ENCODE measurements at regions not wholly inside any gene's neighbourhood (a gene's known extent, or its start where the extent isn't known, plus 50 kb on each side); places are given as distances from the start of the nearest gene placed in this dataset.
"Not testable (repeated sequence)": the region's sequence is repeated elsewhere in the genome, so short reads cannot be mapped to it uniquely, and the experiment has no call there.

- intact Hi-C loops (cut with DNase I), result no loop called here
- no peaks in the 10 kb centered on the region for H3K27me3 ChIP-seq (replicated peaks; ENCODE audit: insufficient read depth)
- DNase-seq (ENCODE audit: low spot score), result no peak
Observed at GRCh38 chr18:52156166-52156565, 183.8 kb upstream of the DCC start.

DNA sequence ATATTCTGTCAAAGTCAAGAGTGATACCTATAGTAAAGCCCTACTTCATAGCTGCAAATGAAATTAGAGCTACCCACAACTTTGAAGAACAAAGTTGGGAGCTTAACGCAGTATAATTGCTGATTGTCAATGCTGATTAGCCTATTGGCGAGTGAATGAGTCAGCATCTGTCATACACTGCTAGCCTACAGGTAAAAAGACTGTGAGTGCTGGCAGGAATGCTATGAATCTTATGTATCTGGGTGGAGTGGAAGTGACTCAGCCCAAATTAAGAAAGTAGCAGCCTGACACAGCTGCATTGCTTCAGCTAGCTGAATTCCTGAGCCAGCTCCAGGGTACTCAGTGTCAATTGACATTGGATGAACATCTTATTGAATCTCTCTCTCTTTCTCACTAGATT is 179.4 kb upstream of the DCC start:
- no peaks in the 10 kb centered on the region for H3K4me1 ChIP-seq (replicated peaks)
- H3K27ac ChIP-seq, result no peak overlapping the region
- WGBS, result 37% methylated on average over 2 of the region's 2 CpGs
- no peaks in the 10 kb centered on the region for H3K27me3 ChIP-seq (replicated peaks; ENCODE audit: insufficient read depth)
- no peak for DNase-seq (ENCODE audit: low spot score)
- TF ChIP-seq, protein P1, sequence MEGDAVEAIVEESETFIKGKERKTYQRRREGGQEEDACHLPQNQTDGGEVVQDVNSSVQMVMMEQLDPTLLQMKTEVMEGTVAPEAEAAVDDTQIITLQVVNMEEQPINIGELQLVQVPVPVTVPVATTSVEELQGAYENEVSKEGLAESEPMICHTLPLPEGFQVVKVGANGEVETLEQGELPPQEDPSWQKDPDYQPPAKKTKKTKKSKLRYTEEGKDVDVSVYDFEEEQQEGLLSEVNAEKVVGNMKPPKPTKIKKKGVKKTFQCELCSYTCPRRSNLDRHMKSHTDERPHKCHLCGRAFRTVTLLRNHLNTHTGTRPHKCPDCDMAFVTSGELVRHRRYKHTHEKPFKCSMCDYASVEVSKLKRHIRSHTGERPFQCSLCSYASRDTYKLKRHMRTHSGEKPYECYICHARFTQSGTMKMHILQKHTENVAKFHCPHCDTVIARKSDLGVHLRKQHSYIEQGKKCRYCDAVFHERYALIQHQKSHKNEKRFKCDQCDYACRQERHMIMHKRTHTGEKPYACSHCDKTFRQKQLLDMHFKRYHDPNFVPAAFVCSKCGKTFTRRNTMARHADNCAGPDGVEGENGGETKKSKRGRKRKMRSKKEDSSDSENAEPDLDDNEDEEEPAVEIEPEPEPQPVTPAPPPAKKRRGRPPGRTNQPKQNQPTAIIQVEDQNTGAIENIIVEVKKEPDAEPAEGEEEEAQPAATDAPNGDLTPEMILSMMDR (IDR thresholded peaks at IDR 0.05), result no peak
- TF ChIP-seq POLR2A (IDR thresholded peaks at IDR 0.05) (no peak), POLR2AphosphoS5 (IDR thresholded peaks at IDR 0.05) (no peak)
- no peak overlapping the region for H3K4me3 ChIP-seq
- no peaks in the 10 kb centered on the region for H3K36me3 ChIP-seq
- intact Hi-C loops (cut with DNase I), result no loop called here
- H3K9me3 ChIP-seq, result no peaks in the 10 kb centered on the region

More at GRCh38 chr18:52156166-52156565, 183.8 kb upstream of the DCC start:
- TF ChIP-seq, protein P1 (IDR thresholded peaks at IDR 0.05), result no peak
- TF ChIP-seq POLR2A (IDR thresholded peaks at IDR 0.05) (no peak), POLR2AphosphoS5 (IDR thresholded peaks at IDR 0.05) (no peak)
- Histone ChIP-seq H3K4me1 (replicated peaks) (no peaks in the 10 kb centered on the region), H3K27ac (no peak overlapping the region), H3K36me3 (no peaks in the 10 kb centered on the region), H3K9me3 (no peaks in the 10 kb centered on the region), H3K4me3 (no peak overlapping the region)

GRCh38 chr18:52163478-52163877 is 176.5 kb upstream of the DCC start:
- intact Hi-C loops (cut with DNase I), result no loop called here
- TF ChIP-seq POLR2A (IDR thresholded peaks at IDR 0.05), result no peak
- TF ChIP-seq POLR2AphosphoS5 (IDR thresholded peaks at IDR 0.05), result no peak
- TF ChIP-seq, protein P1 (IDR thresholded peaks at IDR 0.05), result no peak
- DNase-seq (ENCODE audit: low spot score), result no peak

DNA sequence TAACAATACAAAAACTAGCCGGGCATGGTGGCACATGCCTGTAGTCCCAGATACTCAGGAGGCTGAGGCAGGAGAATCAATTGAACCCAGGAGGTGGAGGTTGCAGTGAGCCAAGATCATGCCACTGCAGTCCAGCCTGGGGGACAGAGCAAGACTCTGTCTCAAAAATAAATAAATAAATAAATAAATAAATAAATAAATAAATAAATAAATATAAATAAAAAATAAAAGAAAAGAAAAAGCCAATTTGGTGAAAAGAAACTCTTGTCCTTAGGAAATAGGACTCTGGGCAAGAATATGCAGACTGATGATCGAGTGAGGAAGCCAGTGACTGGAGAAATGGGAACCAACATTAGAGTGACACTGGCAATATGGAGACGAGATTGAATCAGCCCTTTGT is 171.9 kb upstream of the DCC start:
- H3K27me3 ChIP-seq (replicated peaks; ENCODE audit: insufficient read depth); H3K4me3 ChIP-seq; H3K36me3 ChIP-seq; intact Hi-C loops (cut with DNase I); H3K27ac ChIP-seq; DNase-seq (ENCODE audit: low spot score); H3K9me3 ChIP-seq; H3K4me1 ChIP-seq (replicated peaks): not testable (repeated sequence)
- 64% methylated on average over 3 of the region's 3 CpGs for whole genome bisulfite sequencing

More at GRCh38 chr18:52163478-52163877, 176.5 kb upstream of the DCC start:
- Histone ChIP-seq H3K9me3 (no peaks in the 10 kb centered on the region), H3K4me1 (replicated peaks) (no peaks in the 10 kb centered on the region), H3K27ac (no peak overlapping the region), H3K36me3 (no peaks in the 10 kb centered on the region), H3K4me3 (no peak overlapping the region), H3K27me3 (replicated peaks; ENCODE audit: insufficient read depth) (no peaks in the 10 kb centered on the region)
- WGBS, result 92% methylated on average over 1 of the region's 1 CpG

DNA sequence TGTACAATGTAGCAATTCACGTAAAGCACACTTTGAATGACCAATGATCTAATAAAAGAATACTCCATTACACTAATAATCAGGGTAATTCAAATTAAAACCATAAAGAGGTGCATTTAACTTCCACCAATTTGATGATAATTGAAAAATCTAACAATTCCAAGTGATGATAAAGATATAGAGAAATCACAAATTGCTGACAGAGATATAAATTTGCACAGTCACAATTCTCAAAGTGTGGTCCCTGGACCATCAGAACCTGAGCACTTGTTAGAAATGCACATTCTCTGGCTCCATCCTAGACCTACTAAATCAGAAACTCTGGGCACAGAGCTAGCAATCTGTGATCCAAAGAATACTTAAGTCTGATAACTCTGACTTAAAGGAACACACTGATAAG is 165.8 kb upstream of the DCC start:
- DNase-seq (ENCODE audit: low spot score), result no peak
- Histone ChIP-seq H3K9me3 (no peaks in the 10 kb centered on the region), H3K4me3 (no peak overlapping the region), H3K27ac (no peak overlapping the region), H3K4me1 (replicated peaks) (no peaks in the 10 kb centered on the region), H3K27me3 (replicated peaks; ENCODE audit: insufficient read depth) (no peaks in the 10 kb centered on the region), H3K36me3 (no peaks in the 10 kb centered on the region)
- intact Hi-C loops (cut with DNase I), result no loop called here
- WGBS, result 96% methylated on average over 1 of the region's 1 CpG
- TF ChIP-seq POLR2A (IDR thresholded peaks at IDR 0.05) (no peak), POLR2AphosphoS5 (IDR thresholded peaks at IDR 0.05) (no peak)
- TF ChIP-seq, protein P1 (IDR thresholded peaks at IDR 0.05), result no peak
